ENCODE measurements at regions not wholly inside any gene's neighbourhood (a gene's known extent, or its start where the extent isn't known, plus 50 kb on each side); places are given as distances from the start of the nearest gene placed in this dataset.

DNA sequence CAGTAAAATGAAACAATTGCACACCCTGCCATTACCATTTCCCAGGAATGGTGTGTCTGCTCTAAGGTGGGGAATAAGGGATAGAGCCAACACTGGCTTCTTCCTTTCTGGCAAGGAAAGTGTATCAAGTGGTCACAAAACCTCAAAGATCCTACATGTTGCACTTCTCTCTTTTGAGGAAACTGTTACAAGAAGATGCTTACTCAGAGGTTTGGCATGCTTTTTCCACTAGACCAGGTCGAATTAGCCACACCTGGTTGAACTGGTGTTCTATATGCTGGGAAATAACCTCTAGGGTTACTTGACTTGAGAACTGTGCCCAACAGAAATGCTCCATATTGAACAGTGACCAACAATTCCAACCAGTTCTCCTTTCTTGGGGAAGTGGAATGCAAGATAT is 102.9 kb downstream of the LRRN1 start:
- Histone ChIP-seq H3K9me3 (replicated peaks in 1 of 3) (no peaks in the 10 kb centered on the region), H3K27ac (no peak overlapping the region), H3K36me3 (replicated peaks in 1 of 2) (no peaks in the 10 kb centered on the region), H3K4me3 (no peak overlapping the region), H3K27me3 (no peaks in the 10 kb centered on the region), H3K4me1 (replicated peaks in 1 of 2) (no peaks in the 10 kb centered on the region)
- WGBS, 4 donors = 44 to 50% (median 47%) methylated on average over 1 of the region's 1 CpG
- intact Hi-C loops (cut with DNase I) = no loop called here
- TF ChIP-seq POLR2A (IDR thresholded peaks at IDR 0.05) = no peak
- no peak for TF ChIP-seq CTCF (IDR thresholded peaks at IDR 0.05)
- DNase-seq = no peak

DNA sequence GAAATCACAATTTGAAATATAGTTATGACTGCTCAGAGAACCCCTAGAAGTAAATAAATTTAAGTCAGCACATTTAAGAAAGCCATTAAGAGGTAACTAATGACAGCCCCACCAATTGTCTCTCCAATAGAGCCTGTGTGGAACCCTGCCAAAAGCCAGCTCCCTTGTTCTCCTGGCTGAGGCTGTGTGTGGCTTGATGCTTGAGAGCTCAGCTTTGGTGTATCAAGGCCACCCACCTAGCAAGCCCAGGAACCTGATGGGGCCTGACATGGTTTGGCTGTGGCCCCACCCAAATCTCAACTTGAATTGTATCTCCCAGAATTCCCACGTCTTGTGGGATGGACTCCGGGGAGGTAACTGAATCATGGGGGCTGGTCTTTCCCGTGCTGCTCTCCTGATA is 106.9 kb downstream of the LRRN1 start:
- H3K4me3 ChIP-seq = no peak overlapping the region
- H3K4me1 ChIP-seq (replicated peaks in 1 of 2) = no peaks in the 10 kb centered on the region
- DNase-seq = no peak
- WGBS, 4 donors = 72 to 87% (median 82%) methylated on average over 3 of the region's 3 CpGs
- H3K27ac ChIP-seq = no peak overlapping the region
- H3K36me3 ChIP-seq (replicated peaks in 1 of 2) = no peaks in the 10 kb centered on the region
- H3K27me3 ChIP-seq = no peaks in the 10 kb centered on the region
- TF ChIP-seq CTCF (IDR thresholded peaks at IDR 0.05) = no peak
- TF ChIP-seq POLR2A (IDR thresholded peaks at IDR 0.05) = no peak
- intact Hi-C loops (cut with DNase I) = no loop called here
- no peaks in the 10 kb centered on the region for H3K9me3 ChIP-seq (replicated peaks in 1 of 3)

- H3K4me3 ChIP-seq = no peak overlapping the region
- H3K36me3 ChIP-seq (replicated peaks in 1 of 2) = no peaks in the 10 kb centered on the region
- intact Hi-C loops (cut with DNase I) = no loop called here
- TF ChIP-seq POLR2A (IDR thresholded peaks at IDR 0.05) (no peak), CTCF (IDR thresholded peaks at IDR 0.05) (no peak)
- no peaks in the 10 kb centered on the region for H3K27me3 ChIP-seq
- DNase-seq = no peak
- H3K27ac ChIP-seq = no peak overlapping the region
- H3K9me3 ChIP-seq (replicated peaks in 1 of 3) = no peaks in the 10 kb centered on the region
- H3K4me1 ChIP-seq (replicated peaks in 1 of 2) = no peaks in the 10 kb centered on the region
Observed at GRCh38 chr3:3907023-3907422, 107.8 kb downstream of the LRRN1 start.

DNA sequence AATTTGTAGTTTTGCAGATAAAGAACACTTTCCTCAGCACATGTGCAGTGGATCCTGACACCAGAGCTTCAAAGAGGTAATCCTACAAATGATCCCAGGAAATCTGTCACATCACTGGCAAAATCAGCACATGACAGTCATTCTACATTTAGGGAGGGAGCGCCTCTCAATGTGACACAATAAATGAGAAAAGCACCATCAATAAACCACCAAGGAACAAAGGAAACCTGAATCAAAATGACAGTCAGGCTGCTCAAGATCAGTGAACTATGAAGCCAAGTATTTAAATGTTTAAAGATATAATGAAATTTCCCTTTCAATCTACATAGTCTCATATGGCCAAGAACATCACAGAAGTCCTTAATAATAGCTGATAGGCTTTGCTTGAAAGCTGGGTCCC is 119.5 kb downstream of the LRRN1 start:
- DNase-seq = no peak
- Histone ChIP-seq H3K4me1 (replicated peaks in 1 of 2) (no peaks in the 10 kb centered on the region), H3K27me3 (no peaks in the 10 kb centered on the region), H3K27ac (no peak overlapping the region), H3K36me3 (replicated peaks in 1 of 2) (no peaks in the 10 kb centered on the region), H3K9me3 (replicated peaks in 1 of 3) (no peaks in the 10 kb centered on the region), H3K4me3 (no peak overlapping the region)
- WGBS, 4 donors = 68 to 95% (median 80%) methylated on average over 1 of the region's 1 CpG
- TF ChIP-seq CTCF (IDR thresholded peaks at IDR 0.05) (no peak), POLR2A (IDR thresholded peaks at IDR 0.05) (no peak)
- intact Hi-C loops (cut with DNase I) = no loop called here
